ENCODE measurements at regions not wholly inside any gene's neighbourhood (a gene's known extent, or its start where the extent isn't known, plus 50 kb on each side); places are given as distances from the start of the nearest gene placed in this dataset.
A peak's percentile ranks its signal among the peaks of the same experiment; 100 is the strongest.

GRCh38 chr20:56801971-56802755, 173.1 kb downstream of the TFAP2C start:
- Histone ChIP-seq H3K23ac (ENCODE audit: low read length) (no peak overlapping the region), H4K91ac (ENCODE audit: low read depth, low read length) (no peak overlapping the region), H3K27me3 (ENCODE audit: insufficient read depth, low read length) (no peaks in the 10 kb centered on the region), H3K79me2 (ENCODE audit: control insufficient read depth, insufficient read depth, low read length, poor library complexity) (peaks cover 6% of the 10 kb centered on the region), H3K4me1 (ENCODE audit: control insufficient read depth in 1 of 2, insufficient read depth in 2 of 2, low read length in 2 of 2) (peaks cover 10 to 16% of the 10 kb centered on the region in 2 experiments), H3K79me1 (ENCODE audit: low read length) (peaks cover 18% of the 10 kb centered on the region), H3K14ac (ENCODE audit: low read length) (no peak overlapping the region), H4K12ac (ENCODE audit: low read depth, low read length) (no peak overlapping the region), H4K8ac (ENCODE audit: low read depth, low read length) (no peak overlapping the region), H2BK120ac (ENCODE audit: insufficient read depth, low read length, poor library complexity) (no peak overlapping the region), H3K27ac (ENCODE audit: low read depth, low read length) (no peak overlapping the region), H2BK5ac (ENCODE audit: low read depth, low read length, poor library complexity) (no peak overlapping the region), H2AFZ (ENCODE audit: insufficient read depth, low read length, poor library complexity) (no peak overlapping the region), H3K4me3 (ENCODE audit: low read depth, low read length) (no peak overlapping the region), H3K18ac (ENCODE audit: low read length) (no peak overlapping the region), H2BK12ac (ENCODE audit: low read length) (no peak overlapping the region), H3K9ac (ENCODE audit: low read length) (no peak overlapping the region), H3K4me2 (ENCODE audit: low read length) (no peak overlapping the region), H3K4ac (ENCODE audit: low read depth, low read length) (no peak overlapping the region), H3K9me3 (ENCODE audit: insufficient read depth, low read depth, low read length) (peaks cover 7% of the 10 kb centered on the region), H3K36me3 (ENCODE audit: control insufficient read depth in 1 of 2, insufficient read depth in 2 of 2, low read length in 2 of 2) (peaks cover 0 to 2% of the 10 kb centered on the region in 2 experiments), H2AK5ac (ENCODE audit: low read length) (peak overlapping the region; percentile 26)
- WGBS (ENCODE audit: extremely low coverage, insufficient coverage, insufficient read length) = no CpG with 5 or more reads among the region's 19 CpGs
- no peak for DNase-seq

GRCh38 chr20:56802805-56803204, 173.7 kb downstream of the TFAP2C start:
- Histone ChIP-seq H2BK120ac (ENCODE audit: insufficient read depth, low read length, poor library complexity) (peak overlapping the region; percentile 4), H3K4ac (ENCODE audit: low read depth, low read length) (no peak overlapping the region), H3K79me1 (ENCODE audit: low read length) (peaks cover 18% of the 10 kb centered on the region), H3K23ac (ENCODE audit: low read length) (no peak overlapping the region), H3K18ac (ENCODE audit: low read length) (no peak overlapping the region), H2AK5ac (ENCODE audit: low read length) (peak overlapping the region; percentile 28), H3K14ac (ENCODE audit: low read length) (no peak overlapping the region), H3K4me1 (ENCODE audit: control insufficient read depth in 1 of 2, insufficient read depth in 2 of 2, low read length in 2 of 2) (peaks cover 10 to 14% of the 10 kb centered on the region in 2 experiments), H2BK5ac (ENCODE audit: low read depth, low read length, poor library complexity) (no peak overlapping the region), H4K12ac (ENCODE audit: low read depth, low read length) (no peak overlapping the region), H3K36me3 (ENCODE audit: control insufficient read depth in 1 of 2, insufficient read depth in 2 of 2, low read length in 2 of 2) (peaks cover 0 to 2% of the 10 kb centered on the region in 2 experiments), H3K27ac (ENCODE audit: low read depth, low read length) (no peak overlapping the region), H2BK12ac (ENCODE audit: low read length) (peak overlapping the region; percentile 33), H3K79me2 (ENCODE audit: control insufficient read depth, insufficient read depth, low read length, poor library complexity) (peaks cover 6% of the 10 kb centered on the region), H3K27me3 (ENCODE audit: insufficient read depth, low read length) (no peaks in the 10 kb centered on the region), H3K9me3 (ENCODE audit: insufficient read depth, low read depth, low read length) (peaks cover 7% of the 10 kb centered on the region), H3K9ac (ENCODE audit: low read length) (no peak overlapping the region), H3K4me2 (ENCODE audit: low read length) (no peak overlapping the region), H2AFZ (ENCODE audit: insufficient read depth, low read length, poor library complexity) (no peak overlapping the region), H4K8ac (ENCODE audit: low read depth, low read length) (no peak overlapping the region), H3K4me3 (ENCODE audit: low read depth, low read length) (no peak overlapping the region), H4K91ac (ENCODE audit: low read depth, low read length) (peak overlapping the region; percentile 15)
- DNase-seq = no peak
- WGBS (ENCODE audit: extremely low coverage, insufficient coverage, insufficient read length) = no CpG with 5 or more reads among the region's 20 CpGs

- H3K9ac ChIP-seq (ENCODE audit: low read length) = no peak overlapping the region
- H3K27ac ChIP-seq (ENCODE audit: low read depth, low read length) = peak overlapping the region; percentile 50
- no peaks in the 10 kb centered on the region for H3K36me3 ChIP-seq (ENCODE audit: control insufficient read depth in 1 of 2, insufficient read depth in 2 of 2, low read length in 2 of 2)
- peak overlapping the region; percentile 47 for H2BK12ac ChIP-seq (ENCODE audit: low read length)
- no peak overlapping the region for H2BK5ac ChIP-seq (ENCODE audit: low read depth, low read length, poor library complexity)
- H4K91ac ChIP-seq (ENCODE audit: low read depth, low read length) = peak overlapping the region; percentile 36
- H3K4ac ChIP-seq (ENCODE audit: low read depth, low read length) = no peak overlapping the region
- H2BK120ac ChIP-seq (ENCODE audit: insufficient read depth, low read length, poor library complexity) = peak overlapping the region; percentile 9
- peak overlapping the region; percentile 16 for H3K18ac ChIP-seq (ENCODE audit: low read length)
- peaks cover 3% of the 10 kb centered on the region for H3K9me3 ChIP-seq (ENCODE audit: insufficient read depth, low read depth, low read length)
- no peaks in the 10 kb centered on the region for H3K27me3 ChIP-seq (ENCODE audit: insufficient read depth, low read length)
- H4K8ac ChIP-seq (ENCODE audit: low read depth, low read length) = peak overlapping the region; percentile 5
- DNase-seq = no peak
- peak overlapping the region; percentile 29 for H3K4me3 ChIP-seq (ENCODE audit: low read depth, low read length)
- peaks cover 6% of the 10 kb centered on the region for H3K79me2 ChIP-seq (ENCODE audit: control insufficient read depth, insufficient read depth, low read length, poor library complexity)
- no peak overlapping the region for H2AFZ ChIP-seq (ENCODE audit: insufficient read depth, low read length, poor library complexity)
- H3K79me1 ChIP-seq (ENCODE audit: low read length) = peaks cover 22% of the 10 kb centered on the region
- H4K12ac ChIP-seq (ENCODE audit: low read depth, low read length) = no peak overlapping the region
- peaks cover 10 to 29% of the 10 kb centered on the region in 2 experiments for H3K4me1 ChIP-seq (ENCODE audit: control insufficient read depth in 1 of 2, insufficient read depth in 2 of 2, low read length in 2 of 2)
- H3K14ac ChIP-seq (ENCODE audit: low read length) = peak overlapping the region; percentile 40
- H2AK5ac ChIP-seq (ENCODE audit: low read length) = peak overlapping the region; percentile 9
- peak overlapping the region; percentile 76 for H3K23ac ChIP-seq (ENCODE audit: low read length)
- no peak overlapping the region for H3K4me2 ChIP-seq (ENCODE audit: low read length)
- no CpG with 5 or more reads among the region's 4 CpGs for WGBS (ENCODE audit: extremely low coverage, insufficient coverage, insufficient read length)
Measured at GRCh38 chr20:56805313-56805712, 176.2 kb downstream of the TFAP2C start.

- Histone ChIP-seq H3K79me1 (ENCODE audit: low read length) (peaks cover 22% of the 10 kb centered on the region), H4K91ac (ENCODE audit: low read depth, low read length) (peak overlapping the region; percentile 12), H2AFZ (ENCODE audit: insufficient read depth, low read length, poor library complexity) (no peak overlapping the region), H2BK12ac (ENCODE audit: low read length) (no peak overlapping the region), H2BK120ac (ENCODE audit: insufficient read depth, low read length, poor library complexity) (no peak overlapping the region), H3K27ac (ENCODE audit: low read depth, low read length) (no peak overlapping the region), H3K4me3 (ENCODE audit: low read depth, low read length) (no peak overlapping the region), H3K9me3 (ENCODE audit: insufficient read depth, low read depth, low read length) (peaks cover 3% of the 10 kb centered on the region), H3K27me3 (ENCODE audit: insufficient read depth, low read length) (no peaks in the 10 kb centered on the region), H3K79me2 (ENCODE audit: control insufficient read depth, insufficient read depth, low read length, poor library complexity) (peaks cover 6% of the 10 kb centered on the region), H3K23ac (ENCODE audit: low read length) (no peak overlapping the region), H3K14ac (ENCODE audit: low read length) (peak overlapping the region; percentile 13), H3K4me2 (ENCODE audit: low read length) (no peak overlapping the region), H3K36me3 (ENCODE audit: control insufficient read depth in 1 of 2, insufficient read depth in 2 of 2, low read length in 2 of 2) (no peaks in the 10 kb centered on the region), H3K4ac (ENCODE audit: low read depth, low read length) (no peak overlapping the region), H2BK5ac (ENCODE audit: low read depth, low read length, poor library complexity) (no peak overlapping the region), H3K9ac (ENCODE audit: low read length) (no peak overlapping the region), H3K18ac (ENCODE audit: low read length) (peak overlapping the region; percentile 2), H2AK5ac (ENCODE audit: low read length) (peak overlapping the region; percentile 31), H4K8ac (ENCODE audit: low read depth, low read length) (no peak overlapping the region), H3K4me1 (ENCODE audit: control insufficient read depth in 1 of 2, insufficient read depth in 2 of 2, low read length in 2 of 2) (peaks cover 10 to 29% of the 10 kb centered on the region in 2 experiments), H4K12ac (ENCODE audit: low read depth, low read length) (no peak overlapping the region)
- DNase-seq = peak in 1 of 2 donors; percentile 62
- WGBS (ENCODE audit: extremely low coverage, insufficient coverage, insufficient read length) = no CpG with 5 or more reads among the region's 9 CpGs
Measured at GRCh38 chr20:56805966-56806365, 176.9 kb downstream of the TFAP2C start.
